HG03354 (cell line): ENCODE measurements at regions not wholly inside any gene's neighbourhood (a gene's known extent, or its start where the extent isn't known, plus 50 kb on each side); places are given as distances from the start of the nearest gene placed in this dataset.
A peak's percentile ranks its signal among the peaks of the same experiment; 100 is the strongest.

Source experiments
- ATAC-seq: cut with Tn5 transposase; IDR thresholded peaks from one replicate; pipeline ENCODE4 v1.9.1; 2021; ENCODE audit warnings: mild to moderate bottlenecking; ENCODE audit not compliant: unreplicated experiment, poor library complexity, severe bottlenecking

- ATAC-seq, result no peak
Measured at GRCh38 chr9:82275258-82275927, 286.8 kb downstream of the SPATA31D1 start.

GRCh38 chr9:82281066-82281465, 292.5 kb downstream of the SPATA31D1 start:
- ATAC-seq, result no peak

GRCh38 chr9:82284758-82285157, 296.2 kb downstream of the SPATA31D1 start:
- ATAC-seq, result no peak

DNA sequence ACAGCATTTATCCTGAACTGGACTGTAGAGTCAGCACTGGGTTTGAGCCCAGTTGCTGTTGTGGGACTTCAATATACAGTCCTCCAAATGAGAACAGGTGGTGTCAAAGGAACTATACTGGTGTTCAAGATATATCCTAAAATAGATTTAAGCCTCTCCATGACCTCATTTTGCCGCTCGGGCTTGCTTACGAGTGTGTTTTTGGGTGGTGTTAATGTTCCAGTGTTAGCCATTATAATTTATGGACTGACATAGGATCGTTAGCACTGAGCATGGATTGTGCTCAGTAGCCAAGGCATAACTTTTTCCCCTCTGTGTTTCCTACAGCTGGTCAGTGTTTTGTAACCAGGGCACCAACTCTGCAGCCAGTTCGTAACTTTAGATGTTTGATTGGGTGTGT, 306.6 kb downstream of the SPATA31D1 start:
- no peak for ATAC-seq

DNA sequence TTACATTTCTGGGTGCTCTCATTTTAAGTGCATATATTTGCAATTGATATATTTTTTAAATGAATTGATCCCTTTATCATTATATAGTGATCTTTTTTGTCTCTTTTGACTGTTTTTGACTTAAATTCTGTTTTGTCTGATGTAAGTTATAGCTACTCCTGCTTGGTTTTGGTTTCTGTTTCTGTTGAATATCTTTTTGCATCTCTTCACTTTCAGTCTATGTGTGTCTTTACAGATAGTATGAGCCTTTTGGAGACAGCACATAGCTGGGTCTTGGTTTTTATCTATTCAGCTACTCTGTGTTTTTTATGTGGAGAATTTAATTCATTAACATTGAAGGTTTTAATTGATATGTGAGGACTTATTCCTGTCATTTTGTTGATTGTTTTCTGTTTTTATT, 311.3 kb downstream of the SPATA31D1 start:
- ATAC-seq, result peak; percentile 76

- no peak for ATAC-seq
Measured at GRCh38 chr9:82302968-82303655, 314.5 kb downstream of the SPATA31D1 start.

DNA sequence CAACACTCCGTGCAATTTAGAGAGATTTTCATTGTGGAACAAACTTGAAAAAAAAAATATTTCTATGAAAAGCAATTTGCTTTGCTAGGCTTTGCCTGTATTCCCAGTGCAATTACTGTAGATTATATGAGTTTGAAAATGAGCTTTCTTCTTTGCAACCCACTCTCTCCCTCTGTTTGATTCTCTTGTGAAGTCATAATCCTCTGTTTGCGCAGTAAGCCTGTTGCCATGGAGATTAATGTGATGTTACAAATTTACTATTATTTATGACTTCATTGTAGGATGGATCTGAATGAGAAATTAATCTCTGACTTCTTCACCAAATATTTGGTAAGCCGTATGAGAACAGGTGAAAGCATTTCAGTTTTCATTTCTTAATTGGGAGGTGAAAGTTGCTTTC, 320.3 kb downstream of the SPATA31D1 start:
- no peak for ATAC-seq

DNA sequence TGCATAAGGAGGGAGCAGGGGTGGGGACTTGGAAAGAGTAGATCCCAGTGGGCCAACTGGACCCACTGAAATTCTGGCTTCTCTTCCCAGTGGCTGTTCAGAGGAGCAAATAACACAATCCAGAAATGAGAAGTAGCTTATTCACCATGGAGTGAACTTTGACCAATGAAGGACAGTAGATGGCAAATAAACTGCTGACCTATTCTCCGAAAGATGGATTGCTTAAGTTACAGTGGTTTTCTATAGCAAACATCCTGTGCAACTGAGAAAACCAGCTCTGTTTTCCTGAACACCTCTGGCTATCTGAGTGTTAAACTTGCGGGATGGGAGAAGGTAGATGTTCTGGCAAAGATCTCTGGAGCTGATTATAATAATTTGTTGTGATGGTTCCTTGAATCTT, 325.1 kb downstream of the SPATA31D1 start:
- ATAC-seq, result no peak

GRCh38 chr9:82320566-82320965, 332.0 kb downstream of the SPATA31D1 start:
- ATAC-seq, result no peak

DNA sequence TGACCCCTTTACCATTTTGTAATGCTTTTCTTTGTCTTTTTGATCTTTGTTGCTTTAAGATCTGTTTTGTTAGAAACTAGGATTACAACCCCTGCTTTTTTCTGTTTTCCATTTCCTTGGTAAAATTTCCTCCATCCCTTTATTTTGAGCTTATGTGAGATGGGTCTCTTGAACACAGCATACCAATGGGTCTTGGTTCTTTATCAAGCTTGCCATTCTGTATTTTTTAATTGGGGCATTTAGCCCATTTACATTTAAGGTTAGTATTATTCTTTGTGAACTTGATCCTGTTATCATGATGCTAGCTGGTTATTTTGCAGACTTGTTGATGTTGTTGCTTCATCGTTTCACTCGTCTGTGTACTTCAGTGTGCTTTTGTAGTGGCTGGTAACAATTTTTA, 337.3 kb downstream of the SPATA31D1 start:
- ATAC-seq, result no peak

GRCh38 chr9:82327641-82328040, 339.1 kb downstream of the SPATA31D1 start:
- no peak for ATAC-seq

GRCh38 chr9:82331079-82331478, 342.5 kb downstream of the SPATA31D1 start:
- ATAC-seq, result no peak

- no peak for ATAC-seq
Measured at GRCh38 chr9:82332018-82332773, 343.6 kb downstream of the SPATA31D1 start.

GRCh38 chr9:82332774-82333152, 344.2 kb downstream of the SPATA31D1 start:
- ATAC-seq, result no peak

DNA sequence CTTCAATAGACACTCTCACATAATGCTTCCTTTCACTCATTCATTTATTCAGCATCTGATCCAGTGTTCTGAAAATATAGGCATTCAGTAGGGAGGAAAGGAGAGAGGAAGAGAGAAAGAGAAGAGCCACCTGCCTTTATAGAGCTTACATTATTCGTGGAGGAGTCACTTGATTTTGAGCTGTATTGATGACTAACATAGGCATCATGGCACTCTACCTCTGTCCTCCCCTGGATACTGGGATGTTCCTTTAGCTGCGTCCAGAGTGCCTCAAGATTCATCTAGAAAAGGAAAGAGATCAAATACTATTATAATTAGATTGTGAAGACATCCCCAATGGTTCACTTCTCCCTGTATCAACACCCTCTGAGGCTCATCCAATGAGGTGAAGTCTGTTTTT, 345.1 kb downstream of the SPATA31D1 start:
- ATAC-seq, result no peak

- no peak for ATAC-seq
Measured at GRCh38 chr9:82334286-82334685, 345.7 kb downstream of the SPATA31D1 start.

- ATAC-seq, result no peak
Measured at GRCh38 chr9:82337351-82337750, 348.8 kb downstream of the SPATA31D1 start.

GRCh38 chr9:82342046-82342445, 353.5 kb downstream of the SPATA31D1 start:
- ATAC-seq, result no peak

DNA sequence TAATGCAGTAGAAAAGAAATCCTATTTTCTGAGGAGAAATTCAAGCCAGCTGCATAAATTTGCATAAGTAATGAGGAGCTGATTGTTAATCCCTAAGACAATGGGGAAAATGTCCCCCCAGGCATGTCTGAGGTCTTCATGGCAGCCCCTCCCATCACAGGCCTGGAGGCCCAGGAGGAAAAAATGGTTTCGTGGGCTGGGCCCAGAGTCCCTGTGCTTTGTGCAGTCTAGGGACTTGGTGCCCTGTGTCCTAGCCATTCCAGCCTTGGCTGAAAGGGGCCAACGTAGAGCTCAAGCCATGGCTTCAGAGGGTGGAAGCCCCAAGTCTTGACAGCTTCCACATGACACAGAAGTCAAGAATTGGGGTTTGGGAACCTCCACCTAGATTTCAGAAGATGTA, 357.5 kb downstream of the SPATA31D1 start:
- ATAC-seq, result no peak

DNA sequence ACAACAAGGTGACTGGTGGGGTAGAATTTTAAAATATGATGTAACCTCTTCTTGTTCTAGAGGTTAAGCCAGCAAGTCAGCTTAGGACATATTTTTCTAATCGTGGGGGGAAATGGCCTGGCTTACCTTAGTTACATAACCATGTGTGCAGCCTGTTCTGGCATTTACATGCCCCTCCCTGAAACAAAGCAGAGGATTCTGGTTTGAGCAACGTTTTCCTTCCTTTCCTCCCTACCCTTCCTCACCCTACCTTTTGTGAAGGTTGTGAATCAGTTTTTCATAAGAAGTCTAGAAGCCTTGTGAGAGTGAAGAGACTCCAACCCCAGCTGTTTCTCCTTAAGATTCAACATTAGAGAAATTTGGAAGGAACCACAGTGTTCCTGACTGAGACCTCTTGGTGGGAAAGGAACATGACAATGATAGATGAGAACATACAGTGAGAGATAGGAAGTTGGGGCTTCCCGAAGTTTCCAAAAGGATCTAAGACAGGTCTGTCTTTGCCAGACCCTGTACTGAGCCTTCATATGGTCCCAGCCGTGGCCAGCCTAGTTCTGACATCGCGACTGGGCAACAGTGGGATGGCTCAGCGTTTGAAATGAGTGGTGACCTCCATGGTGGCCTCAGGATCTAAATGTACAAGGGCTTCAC, 365.2 kb downstream of the SPATA31D1 start:
- ATAC-seq, result no peak
